NK-92 (cell line): ENCODE measurements at regions not wholly inside any gene's neighbourhood (a gene's known extent, or its start where the extent isn't known, plus 50 kb on each side); places are given as distances from the start of the nearest gene placed in this dataset.
"Not testable (repeated sequence)": the region's sequence is repeated elsewhere in the genome, so short reads cannot be mapped to it uniquely, and the experiment has no call there.

ENCODE experiments used
- DNase-seq: peaks from one replicate; lab custom pipeline; 2025; ENCODE audit not compliant: unreplicated experiment; lab: John Stamatoyannopoulos, UW

DNA sequence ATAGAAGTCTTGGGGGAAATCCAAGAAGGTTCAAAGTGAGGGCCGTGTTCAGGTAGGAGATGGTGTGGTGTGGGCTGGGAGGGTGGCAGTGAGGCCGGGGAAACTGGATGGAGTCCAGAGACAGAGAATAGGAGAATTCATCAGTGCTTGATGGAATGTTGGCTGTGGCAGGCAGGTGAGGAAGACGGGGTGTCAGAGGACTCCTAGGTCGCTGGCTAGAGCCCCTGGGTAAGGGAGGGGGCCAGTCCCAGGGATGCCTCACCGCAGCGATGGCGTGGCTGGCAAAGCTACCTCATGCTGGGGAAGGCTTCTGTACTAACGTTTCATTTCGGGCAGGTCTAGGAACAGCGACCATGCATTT, 373.0 kb downstream of the RPS24 start:
- no peak for DNase-seq

DNA sequence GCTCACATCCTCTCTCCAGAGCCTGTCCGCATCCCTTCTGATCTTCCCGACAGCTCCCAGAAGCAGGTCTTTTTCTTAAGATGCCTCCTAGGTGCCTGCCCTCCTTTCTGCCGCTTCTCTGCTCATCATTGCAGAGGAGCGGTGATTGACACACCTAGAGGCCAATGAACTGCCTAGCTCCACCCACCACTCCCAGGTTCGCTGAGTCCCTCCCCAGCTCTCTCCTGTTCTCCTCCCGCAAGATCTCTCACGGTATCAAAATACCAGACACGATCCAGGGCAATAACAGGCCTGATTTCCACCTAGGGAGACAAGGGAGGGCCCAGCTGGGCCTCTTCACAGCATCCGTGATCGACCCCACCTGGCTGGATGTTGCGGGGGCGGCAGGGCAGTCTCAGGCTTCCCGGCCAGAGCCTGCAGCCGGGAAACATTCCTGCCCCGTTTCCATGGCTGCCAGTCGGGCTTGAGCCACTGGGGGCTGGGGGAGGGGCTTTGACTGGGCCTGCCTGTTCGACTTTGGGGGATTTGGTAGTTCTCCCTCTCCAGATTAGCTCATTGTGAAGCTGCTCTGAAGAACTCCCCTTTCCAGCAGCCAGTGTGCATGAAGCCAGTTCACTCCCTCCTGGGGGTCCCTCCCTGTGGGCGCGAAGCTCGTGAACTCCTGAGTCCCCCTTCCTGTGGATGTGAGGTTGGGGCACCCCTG, 373.5 kb downstream of the RPS24 start:
- DNase-seq, result no peak

DNA sequence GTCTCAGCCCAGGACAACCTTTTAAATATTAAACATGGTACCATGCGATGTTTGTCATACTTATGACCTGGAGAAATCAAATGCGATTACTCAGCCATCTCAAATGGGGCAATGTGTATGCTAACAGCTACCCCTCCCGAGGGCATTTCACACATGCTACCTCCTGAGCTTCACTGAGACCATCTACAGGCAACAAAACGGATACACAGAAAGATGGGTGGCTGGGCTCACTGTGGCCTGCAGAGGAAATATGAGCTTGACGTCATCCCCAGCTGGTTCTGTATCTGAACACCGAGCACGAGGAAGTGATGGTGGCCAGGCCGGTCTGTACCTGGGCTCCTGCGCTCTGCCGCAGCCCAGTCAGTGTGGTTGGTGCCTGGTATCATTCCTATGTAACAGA, 374.3 kb downstream of the RPS24 start:
- DNase-seq, result no peak

DNA sequence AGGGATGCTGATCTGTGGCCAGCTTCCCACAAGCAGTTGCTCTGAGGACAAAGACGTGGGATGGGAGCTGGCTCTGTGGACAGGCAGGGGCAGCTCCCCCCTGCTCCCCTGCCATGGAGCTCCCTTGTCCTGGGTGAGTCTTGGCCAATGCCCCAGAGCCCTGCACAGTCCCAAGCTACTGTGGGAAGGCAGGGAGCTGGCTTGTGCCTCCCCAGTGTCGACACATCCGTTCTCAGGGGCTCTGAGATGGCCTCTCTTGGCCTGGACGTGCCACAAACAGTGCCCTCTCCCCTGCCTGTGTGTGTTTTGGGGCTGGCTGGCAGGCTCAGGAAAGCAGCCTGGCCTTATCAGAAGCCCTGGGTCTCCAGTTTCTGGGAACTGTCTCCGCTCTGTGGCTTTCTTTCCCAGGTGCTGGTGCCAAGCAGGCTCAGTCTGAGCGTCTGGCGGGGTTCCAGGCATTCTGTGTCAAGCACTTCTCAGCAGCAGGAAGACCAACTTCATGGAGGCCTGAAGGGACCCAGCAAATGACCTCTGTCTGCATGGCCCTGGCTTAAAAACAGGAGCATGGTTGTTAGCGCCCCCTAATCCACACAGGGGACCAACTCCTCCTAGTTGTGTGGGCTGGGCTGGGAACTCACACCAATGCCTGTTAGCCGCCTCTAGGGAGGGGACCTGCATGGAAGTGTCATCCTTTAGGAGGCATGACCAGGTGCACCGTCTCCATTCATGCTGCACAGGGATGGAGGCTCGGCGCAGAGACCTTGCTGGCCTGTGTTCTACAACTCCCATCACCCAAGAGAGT, 375.2 kb downstream of the RPS24 start:
- no peak for DNase-seq

DNA sequence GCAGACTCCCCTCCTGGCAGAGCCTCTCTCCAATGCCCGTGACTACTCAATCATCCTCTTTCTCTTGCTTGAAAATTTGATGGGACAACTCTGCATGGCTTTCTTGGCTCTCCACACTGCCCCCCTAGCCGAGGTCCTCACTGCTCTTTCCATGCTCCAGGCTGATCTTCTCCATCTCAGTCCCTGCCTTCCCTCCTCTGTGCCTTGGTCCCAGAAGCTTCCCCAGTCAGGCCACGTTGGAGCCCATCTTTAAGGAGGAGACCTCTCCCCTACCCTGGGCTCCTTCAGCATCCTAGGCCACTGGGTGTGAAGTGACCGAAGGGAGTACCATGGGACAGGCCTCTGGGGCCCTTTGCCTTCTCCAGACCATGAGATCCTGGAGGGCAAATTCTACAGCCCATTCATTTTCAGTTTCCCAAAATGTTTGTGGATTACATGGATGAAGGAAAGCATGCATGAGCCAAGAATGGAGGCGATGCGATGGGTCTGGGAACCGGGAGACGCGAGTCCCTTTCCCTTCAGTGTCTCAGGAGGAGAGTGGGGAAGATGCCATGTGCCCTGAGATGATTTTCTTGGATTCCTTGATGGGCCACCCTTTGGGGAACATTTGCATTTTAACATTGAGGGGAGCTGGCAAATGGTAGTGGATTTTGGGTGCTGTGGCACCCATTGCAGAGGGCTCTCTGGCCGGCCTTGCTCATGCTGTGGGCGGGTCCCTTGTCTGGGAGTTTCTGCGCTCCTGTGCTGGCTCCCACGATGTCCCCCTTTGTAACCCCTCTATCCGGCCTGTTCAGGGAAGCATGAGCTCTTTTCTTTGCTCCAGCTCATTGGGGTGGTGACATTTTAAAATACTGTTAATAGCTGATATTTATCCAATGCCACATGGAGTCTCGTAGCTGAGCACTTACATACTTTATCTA, 376.6 kb downstream of the RPS24 start:
- DNase-seq, result no peak

DNA sequence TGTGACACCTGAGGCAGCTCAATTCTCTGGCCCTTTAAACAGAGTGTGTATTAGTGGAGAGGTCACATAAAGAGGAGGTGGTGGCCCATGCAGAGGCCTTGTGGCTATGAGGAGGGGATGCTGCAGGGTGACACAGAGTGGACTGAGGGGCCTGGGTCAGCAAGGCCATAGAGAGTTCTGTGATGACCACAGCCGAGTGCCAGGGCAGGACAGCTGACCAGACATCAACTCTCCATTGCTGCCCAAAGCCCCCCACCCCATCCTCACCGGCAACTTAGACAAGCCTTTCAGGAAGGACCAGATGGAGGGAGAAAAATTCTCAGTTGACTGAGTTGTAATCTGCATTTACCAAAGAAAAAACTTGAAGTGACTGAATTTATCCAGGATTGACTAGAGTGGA, 378.1 kb downstream of the RPS24 start:
- no peak for DNase-seq

DNA sequence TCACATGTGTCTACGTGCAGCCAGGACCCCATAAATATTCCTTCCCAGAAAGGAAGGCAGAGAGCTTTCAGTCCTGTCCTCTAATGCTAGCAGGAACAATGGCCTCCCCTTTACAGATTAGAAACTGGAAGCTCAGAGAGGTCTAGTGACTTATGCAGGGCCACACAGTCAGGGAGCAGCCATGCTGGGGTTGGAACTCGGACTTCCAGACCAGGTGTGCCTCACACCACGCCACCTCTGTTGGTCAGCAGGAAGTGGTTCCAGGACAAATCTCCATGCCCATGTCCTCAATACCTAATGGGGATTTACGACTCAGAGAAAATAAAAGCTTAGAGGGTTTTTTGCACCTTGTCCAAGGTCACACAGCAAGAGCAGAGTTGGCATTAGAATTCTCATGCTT, 378.9 kb downstream of the RPS24 start:
- DNase-seq, result no peak

DNA sequence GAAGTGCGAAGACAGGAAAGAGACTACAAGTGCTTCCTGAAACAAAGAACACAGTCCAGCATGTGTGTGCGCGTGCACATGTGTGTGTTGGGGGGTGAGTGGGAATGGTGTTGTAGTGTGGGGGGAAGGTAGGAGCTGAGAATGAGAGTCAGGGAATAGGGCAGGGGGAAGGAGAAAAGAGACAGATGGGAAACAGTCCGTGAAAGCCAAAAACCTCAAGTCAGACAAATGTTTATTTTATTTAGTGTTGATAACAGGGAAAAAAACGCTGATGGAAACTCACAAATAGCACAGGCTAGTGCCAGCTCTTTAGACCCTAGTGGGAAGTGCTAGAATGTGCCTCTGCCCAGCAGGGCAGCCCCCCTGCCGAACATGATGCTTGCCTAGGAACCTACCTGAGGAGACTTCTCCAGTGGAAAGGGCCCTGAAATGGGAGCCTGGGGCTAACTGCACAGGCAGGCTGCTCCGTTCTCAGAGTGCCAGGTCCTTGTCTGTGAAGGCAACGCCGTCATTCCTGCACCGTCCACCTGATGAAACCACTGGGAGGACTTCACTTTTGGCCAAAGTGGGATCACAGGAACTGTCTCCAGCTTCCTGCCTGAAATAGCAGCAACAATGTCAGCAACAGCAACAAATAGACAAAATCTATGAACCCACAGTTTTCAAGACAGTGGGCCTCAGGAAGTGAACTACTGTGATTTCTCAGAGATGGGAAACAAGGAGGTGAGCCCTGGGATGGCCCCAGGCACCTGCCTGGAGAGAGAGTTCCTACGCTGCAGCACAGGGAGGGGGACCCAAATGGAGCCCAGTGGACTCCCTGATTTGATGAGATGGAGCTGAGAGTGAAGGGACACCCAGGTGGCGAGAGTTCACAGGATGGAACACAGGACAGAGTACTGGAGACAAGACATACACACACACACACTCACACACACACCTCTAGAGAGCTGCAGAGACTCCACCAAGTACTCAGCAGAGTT, 379.7 kb downstream of the RPS24 start:
- no peak for DNase-seq

DNA sequence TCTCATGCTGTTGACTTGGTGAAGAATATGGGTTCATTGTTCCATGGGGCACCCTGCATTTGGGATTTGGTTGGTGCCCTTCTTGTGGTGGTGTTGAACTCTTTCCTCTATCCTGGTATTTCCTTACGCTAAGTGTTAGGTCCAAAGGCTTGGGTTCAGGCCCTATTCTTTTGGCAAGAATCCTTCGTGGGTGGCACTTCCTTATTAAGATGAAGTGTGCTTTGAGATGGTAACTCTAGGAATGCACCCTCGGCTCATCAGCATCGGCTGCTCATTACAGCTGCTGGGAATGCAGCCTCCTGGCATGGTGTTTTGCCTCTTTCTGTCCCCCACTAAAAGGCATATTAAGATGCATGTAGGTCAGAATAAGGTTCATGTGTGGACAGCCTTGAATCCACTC, 380.7 kb downstream of the RPS24 start:
- no peak for DNase-seq

DNA sequence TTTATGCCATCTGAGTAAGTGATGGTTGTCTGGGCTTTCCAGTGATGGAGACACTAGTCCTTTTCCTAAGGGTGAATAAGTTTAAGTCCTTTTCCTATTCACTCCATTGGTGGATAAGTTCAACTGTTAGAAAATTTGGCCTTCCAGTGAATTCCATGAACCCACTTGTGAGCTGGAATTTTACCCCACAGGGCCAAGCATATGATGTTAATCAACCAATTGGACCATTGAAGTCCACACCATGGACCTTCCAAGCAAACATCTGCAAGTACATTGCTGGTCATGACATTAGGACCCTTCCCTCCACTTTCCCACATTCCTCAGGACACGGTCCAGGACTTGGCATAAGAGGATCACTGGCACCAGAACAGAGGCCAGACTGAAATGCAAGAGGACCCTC, 381.4 kb downstream of the RPS24 start:
- no peak for DNase-seq

DNA sequence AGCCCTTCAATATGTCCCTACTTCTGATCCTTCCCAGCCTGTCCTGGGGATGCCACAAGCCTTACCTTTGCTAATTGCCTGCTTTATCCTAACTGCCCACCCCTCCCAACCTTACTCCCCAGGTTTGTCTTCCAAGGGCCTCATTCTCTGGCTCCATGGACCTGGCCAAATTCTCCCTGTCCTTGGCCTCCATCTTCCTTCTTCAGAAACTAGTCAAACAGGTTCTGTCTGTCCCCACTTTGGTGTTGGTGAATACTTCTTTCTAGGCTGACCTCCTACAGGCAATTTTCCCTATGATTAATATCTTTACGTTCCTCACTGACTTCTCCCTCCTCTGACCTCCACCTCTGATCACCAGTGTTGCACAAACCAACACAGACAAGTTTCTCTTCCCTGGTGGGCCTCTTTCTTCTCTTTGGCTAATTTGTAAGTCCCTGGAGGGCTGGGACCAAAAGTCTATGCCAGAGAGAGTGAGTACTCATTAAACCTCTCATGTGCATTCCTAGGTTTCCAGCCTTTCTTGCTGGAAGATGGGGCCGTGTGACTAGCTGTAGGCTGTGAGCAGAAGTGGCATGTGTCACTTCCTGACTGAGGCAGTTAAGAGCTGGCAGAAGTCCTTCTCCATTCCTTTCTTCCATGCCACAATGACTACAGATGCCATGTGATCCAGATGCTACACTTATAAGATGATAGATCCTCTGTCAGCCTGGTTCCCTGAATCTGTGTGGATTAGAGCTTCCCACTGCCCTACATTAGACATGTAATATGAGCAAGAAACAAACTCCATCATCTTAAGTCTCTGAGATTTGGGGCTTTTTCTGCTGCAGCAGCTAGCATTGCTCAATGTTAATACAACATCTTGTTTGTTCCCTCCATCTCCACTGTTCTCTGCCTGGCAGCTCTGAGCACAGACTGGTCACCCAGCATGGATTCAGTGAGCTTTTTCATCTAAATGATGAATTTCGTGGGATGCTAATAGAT, 382.7 kb downstream of the RPS24 start:
- no peak for DNase-seq

DNA sequence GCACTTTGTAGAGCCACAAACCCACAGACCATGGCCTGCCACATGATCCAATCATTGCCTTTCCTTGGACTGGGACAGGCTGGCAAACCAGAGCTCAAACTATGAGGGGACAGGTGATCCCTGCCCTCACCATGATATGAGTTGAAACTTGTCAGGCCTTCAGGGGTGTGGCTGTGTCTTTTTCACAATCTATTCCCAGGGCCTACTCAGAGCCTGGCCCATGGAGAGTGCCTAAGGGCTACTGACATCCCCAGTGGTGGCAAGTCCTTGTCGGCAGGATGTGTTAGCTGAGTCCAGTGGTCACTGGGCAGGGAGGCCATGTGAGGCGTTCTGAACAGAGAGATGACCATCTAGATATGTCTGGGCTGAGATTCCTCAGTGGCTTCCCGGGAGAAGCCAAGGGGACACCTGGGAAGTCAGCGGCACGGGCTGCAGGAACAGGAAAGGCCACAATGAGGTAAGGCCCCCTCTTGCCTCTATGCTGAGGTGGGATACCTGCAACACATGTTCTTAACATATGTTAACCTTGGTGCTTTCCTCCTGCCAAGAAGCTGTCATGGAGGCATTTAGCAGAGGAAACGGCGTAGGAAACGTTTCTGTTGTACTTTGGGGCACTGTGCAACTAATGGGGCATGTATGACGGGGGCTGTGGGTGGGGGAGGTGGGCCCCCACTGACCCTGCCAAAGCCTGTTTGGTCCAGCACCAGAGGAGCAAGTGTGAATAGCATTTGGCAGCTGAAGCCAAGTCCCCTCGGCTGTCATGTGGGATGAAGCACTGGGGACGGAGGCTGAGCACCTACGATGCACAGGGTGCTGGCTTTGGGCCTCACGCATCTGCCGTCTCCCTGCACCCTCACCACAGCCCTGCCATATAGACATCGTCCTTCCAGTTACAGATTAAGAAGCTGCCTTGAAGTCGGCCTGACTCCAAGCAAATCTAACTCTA, 384.0 kb downstream of the RPS24 start:
- DNase-seq, result no peak

DNA sequence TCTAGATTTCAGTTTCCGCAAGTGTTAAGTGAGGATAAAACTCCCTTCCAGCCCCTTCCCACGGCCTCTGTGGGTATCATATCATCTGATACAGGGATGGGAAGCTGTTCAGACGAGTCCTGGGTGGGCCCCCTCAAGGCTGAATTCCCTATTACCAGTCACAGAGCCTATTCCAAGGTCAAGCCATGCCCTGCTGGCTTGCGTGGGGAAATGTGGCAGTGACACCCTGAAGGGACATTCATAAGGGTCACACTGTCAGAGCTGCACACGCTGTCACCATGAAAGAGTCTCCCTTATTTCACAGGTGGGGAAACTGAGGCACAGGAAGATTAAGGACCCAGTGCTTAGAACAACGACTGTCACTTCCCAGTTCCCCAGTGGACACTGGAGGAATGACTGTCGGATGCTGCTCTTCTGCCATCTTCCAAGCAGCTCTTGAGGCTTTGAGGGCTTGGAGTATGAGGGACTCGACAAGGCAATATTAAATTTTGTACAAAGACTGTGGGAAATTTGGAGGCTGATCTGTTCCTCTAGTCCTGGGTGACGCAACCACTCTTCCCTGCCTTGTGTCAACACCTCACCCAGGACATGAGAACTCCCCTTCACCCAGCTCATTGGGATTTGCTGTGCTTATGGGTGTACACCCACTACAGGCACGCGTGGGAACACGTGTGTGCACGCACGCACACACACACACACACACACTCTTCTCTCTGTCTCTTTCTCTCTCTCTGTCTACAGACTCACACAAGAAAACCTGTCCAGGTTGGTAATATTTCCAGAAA, 386.0 kb downstream of the RPS24 start:
- DNase-seq, result no peak

DNA sequence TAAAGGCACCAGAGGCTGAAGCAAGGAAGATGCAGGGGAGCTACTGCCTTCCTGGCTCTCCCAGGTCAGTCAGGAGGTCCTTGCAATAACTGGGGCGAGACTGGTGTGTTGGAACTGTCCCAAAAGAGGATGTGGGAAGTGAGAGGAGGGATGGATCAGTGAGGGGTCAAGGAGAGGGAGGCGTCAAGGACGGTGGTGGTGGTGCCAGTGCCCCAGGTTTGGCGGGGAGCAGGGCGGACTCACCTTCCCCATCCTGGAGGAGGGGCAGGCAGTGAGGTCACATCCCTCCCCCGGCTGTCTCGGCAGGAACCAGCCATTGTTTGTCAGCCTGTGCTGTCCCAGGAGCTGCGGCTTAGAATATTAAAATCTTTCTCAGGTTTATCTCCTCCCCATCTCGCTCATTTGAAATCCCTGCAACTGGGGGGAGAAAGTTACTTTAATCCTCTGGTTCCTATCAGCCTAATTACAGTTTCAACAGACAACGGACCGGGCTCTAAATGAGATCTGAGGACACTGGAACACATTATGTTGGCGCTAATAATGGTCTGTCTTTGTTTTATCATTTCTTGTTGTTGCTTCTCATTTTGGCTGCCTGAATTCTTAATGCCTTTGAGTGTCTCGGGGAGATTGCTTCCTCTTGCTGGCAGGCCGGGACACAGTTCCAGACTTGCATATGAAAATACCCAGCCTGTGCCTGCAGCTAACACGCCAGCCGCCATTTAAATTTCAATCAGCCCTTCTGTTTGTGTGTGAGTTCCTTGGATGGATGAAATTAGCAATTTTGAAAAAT, 387.5 kb downstream of the RPS24 start:
- DNase-seq, result no peak

DNA sequence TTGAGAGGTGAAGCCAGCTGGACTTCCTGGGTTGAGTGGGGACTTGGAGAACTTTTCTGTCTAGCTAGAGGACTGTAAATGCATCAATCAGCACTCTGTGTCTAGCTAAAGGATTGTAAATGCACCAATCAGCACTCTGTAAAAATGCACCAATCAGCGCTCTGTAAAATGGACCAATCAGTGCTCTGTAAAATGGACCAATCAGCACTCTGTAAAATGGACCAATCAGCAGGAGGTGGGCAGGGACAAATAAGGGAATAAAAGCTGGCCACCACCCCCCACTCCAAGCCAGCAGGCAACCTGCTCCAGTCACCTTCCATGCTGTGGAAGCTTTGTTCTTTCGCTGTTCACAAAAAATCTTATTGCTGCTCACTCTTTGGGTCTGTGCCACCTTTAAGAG, 390.4 kb downstream of the RPS24 start:
- DNase-seq, result not testable (repeated sequence)

DNA sequence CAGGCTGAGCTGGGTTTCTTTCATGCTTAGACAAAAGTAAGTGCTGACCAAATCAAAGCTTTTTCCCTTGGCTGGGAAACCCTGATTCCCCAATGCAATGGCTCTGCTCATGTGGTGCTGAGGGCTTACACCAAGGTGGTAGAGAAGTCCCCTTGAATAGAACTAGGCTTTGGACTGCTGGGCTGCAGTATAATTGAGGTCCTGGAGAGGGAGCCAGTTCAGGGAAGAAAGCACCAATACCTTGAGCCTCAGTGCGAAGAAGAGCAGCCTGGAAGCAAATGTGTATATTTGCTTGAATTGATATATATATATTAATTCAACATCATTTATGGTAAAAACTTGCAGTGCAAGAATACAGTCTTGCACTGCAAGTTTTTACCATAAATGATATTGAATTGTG, 391.1 kb downstream of the RPS24 start:
- DNase-seq, result no peak

DNA sequence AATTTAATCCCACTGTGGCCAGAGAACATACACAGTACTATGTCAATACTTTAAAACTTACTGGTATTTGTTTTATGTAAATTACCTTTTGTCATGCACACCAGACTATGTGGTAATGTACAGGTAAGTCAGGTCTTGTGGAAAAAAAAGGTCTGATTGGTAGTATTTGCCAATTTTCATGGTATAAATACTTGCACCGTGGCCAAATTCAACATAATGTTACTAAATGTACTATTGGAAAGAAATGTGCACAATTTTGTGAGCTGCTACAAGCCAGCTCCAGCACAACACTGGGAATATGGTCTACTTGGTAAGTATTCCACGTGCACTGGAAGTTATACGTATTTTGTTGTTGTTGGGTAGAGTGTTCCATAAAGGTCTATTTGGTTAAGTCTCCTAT, 392.5 kb downstream of the RPS24 start:
- no peak for DNase-seq
